ENCODE measurements at regions not wholly inside any gene's neighbourhood (a gene's known extent, or its start where the extent isn't known, plus 50 kb on each side); places are given as distances from the start of the nearest gene placed in this dataset.
A peak's percentile ranks its signal among the peaks of the same experiment; 100 is the strongest.
"Not testable (repeated sequence)": the region's sequence is repeated elsewhere in the genome, so short reads cannot be mapped to it uniquely, and the experiment has no call there.

- DNase-seq: no peak
Measured at GRCh38 chr1:38497921-38498656, 361.5 kb downstream of the RRAGC start.

GRCh38 chr1:38493306-38493705, 366.3 kb downstream of the RRAGC start:
- not testable (repeated sequence) for DNase-seq

GRCh38 chr1:38489844-38490270, 369.7 kb downstream of the RRAGC start:
- no peak for DNase-seq

- DNase-seq: no peak
Measured at GRCh38 chr1:38488162-38488898, 371.2 kb downstream of the RRAGC start.

- no peak for DNase-seq
Measured at GRCh38 chr1:38487396-38487795, 372.2 kb downstream of the RRAGC start.

GRCh38 chr1:38486085-38486484, 373.5 kb downstream of the RRAGC start:
- no peak for DNase-seq

GRCh38 chr1:38481871-38482826, 377.4 kb downstream of the RRAGC start:
- DNase-seq: no peak

GRCh38 chr1:38479662-38480061, 379.9 kb downstream of the RRAGC start:
- not testable (repeated sequence) for DNase-seq

- no peak for DNase-seq
Measured at GRCh38 chr1:38477811-38478210, 381.8 kb downstream of the RRAGC start.

GRCh38 chr1:38476850-38477178, 382.8 kb downstream of the RRAGC start:
- DNase-seq: no peak

GRCh38 chr1:38476111-38476849, 383.3 kb downstream of the RRAGC start:
- DNase-seq: no peak

GRCh38 chr1:38475624-38476005, 384.0 kb downstream of the RRAGC start:
- no peak for DNase-seq

GRCh38 chr1:38474738-38475623, 384.6 kb downstream of the RRAGC start:
- no peak for DNase-seq

- DNase-seq: no peak
Measured at GRCh38 chr1:38466487-38466886, 393.1 kb downstream of the RRAGC start.

- no peak for DNase-seq
Measured at GRCh38 chr1:38465460-38465859, 394.1 kb downstream of the RRAGC start.

GRCh38 chr1:38464071-38464661, 395.4 kb downstream of the RRAGC start:
- no peak for DNase-seq

GRCh38 chr1:38463074-38463473, 396.5 kb downstream of the RRAGC start:
- DNase-seq: no peak

- DNase-seq: no peak
Measured at GRCh38 chr1:38456531-38456876, 403.1 kb downstream of the RRAGC start.

GRCh38 chr1:38455829-38456530, 403.6 kb downstream of the RRAGC start:
- DNase-seq: no peak

- DNase-seq: peak; percentile 27
Measured at GRCh38 chr1:38454749-38455441, 404.7 kb downstream of the RRAGC start.

All from DMS79 (cell line).